Activated CD4-positive, alpha-beta T cell treated with anti-CD3 and anti-CD28 coated beads, Interleukin-2, amount 50 U/mL, for 16 hours (primary cell): ENCODE measurements at regions not wholly inside any gene's neighbourhood (a gene's known extent, or its start where the extent isn't known, plus 50 kb on each side); places are given as distances from the start of the nearest gene placed in this dataset.
"Not testable (repeated sequence)": the region's sequence is repeated elsewhere in the genome, so short reads cannot be mapped to it uniquely, and the experiment has no call there.

Experiments used
- DNase-seq: peaks from one replicate; pipeline ENCODE4 v3.0.0-alpha.2; 2020

DNA sequence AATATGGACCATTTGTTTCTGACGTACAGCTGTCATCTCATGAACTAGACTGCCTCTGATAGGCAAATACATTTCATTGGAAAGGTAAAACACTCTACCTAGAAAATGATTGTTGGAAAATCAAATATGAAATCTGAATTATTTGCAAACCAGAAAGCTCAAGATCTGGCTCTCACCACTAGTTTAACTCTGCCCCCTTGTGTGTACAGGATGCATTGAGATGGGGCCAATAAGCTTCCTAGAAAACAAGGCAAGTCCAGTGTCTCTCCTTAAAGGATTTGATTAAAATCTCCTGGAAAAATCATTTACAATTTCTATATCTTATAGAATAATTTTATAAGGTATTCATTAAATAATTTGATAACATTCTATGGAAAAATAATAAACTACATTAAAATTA lies 311.9 kb upstream of the ANKH start:
- no peak for DNase-seq

DNA sequence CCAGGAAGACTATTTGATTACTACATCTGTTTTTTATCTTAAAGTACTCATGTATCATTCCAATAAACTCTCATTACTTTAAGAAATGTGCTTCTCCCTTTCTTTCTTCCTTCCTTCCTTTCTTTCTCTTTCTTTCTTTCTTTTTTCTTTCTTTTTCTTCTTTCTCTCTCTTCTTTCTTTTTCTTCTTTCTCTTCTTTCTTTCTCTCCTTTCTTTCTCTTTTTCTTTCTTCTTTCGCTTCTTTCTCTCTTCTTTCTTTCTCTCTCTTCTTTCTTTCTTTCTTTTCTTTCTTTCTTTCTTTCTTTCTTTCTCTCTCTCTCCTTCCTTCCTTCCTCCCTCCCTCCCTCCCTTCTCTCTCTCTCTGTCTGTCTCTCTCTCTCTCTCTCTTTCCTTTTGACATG lies 298.6 kb upstream of the ANKH start:
- DNase-seq: no peak

DNA sequence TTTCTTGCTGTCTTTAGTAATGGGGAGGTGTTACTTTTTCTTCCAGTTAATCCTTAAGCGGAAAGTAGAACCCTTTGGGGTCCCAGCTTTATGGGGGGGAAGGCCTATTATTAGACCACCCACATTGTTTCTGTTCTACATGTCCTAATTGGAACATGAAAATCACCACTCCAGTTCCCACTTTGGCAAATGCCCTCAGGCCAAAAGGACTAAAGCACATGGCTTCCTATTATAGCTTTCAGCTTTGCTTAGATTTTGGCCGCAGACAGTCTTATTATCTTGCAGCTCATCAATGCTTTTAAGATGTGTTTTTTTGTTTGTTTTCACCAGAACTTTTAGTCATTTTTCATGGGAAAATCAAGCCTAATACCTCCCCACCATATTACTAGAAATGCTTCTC lies 296.8 kb upstream of the ANKH start:
- DNase-seq: no peak

DNA sequence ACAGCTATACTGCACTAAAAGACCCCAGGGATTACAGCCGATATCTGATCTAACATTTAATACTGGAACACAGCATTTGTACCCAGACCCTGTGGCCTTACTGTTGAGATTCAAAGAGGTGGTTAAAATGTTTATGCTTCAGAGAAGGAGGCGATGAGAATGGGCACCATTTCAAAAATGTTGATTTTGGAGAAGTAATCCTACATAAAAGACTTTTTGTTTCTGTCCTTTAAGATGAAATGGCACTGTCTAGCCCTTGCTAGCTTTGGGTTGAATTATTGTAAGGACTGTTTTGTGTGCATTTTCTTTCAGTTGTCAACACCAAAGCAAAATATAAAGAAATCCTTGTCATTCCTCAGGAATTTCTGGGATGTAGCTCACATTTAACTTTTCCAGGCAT lies 288.5 kb upstream of the ANKH start:
- no peak for DNase-seq

DNA sequence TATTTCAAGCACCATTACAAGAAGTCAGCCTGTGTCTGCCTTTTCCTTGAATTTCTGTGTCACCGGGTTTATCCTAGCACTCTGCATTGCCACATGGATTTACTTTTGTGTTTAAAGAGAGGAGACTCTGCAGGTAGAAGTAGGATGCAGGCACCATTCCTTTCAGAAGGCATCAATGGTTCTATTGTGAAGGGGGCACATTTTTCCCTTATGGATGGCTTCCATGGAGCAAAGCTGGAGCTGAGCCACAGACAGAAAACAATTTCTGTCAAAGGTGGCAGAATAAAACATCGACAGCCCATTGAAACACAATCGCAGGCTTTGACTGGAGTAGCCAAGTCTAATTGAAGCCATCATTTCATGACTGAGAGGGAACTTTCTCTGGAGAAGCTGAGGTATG lies 288.0 kb upstream of the ANKH start:
- no peak for DNase-seq

DNA sequence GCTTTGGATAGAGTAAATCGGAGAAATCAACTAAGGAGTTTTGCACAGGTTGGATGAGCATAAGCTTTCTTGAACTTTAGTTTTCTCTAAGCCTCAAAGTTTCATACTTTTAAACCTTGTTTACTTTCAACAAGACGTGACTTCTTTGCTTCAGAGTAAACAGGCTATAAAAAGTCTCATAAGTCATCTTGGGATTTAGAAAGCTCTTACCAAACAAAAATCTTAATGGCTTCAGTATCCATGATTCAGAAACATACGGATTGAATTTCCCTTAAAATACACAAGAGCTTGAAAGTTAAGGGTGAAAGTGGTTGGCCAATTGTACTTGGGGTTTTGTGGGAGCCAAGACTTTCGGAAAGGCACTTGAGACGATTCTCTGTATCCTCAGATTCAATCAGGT lies 270.9 kb upstream of the ANKH start:
- no peak for DNase-seq

DNA sequence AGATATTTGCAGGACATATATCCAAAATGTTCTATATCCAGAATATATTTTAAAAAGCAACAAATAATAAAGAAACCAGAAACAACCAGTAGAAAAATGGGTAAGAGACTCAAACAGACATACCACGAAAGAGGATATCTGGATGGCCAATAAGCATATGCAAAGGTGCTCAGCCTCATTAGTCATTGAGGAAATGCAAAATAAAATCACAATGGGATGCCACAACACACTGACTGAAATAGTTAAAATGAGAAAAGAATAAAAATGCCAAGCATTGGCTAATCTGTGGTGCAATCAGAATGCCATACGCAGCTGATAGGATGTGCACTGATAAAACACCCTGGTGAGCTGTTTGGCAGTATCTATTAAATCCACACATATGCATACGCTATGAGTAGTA lies 265.8 kb upstream of the ANKH start:
- no peak for DNase-seq

DNA sequence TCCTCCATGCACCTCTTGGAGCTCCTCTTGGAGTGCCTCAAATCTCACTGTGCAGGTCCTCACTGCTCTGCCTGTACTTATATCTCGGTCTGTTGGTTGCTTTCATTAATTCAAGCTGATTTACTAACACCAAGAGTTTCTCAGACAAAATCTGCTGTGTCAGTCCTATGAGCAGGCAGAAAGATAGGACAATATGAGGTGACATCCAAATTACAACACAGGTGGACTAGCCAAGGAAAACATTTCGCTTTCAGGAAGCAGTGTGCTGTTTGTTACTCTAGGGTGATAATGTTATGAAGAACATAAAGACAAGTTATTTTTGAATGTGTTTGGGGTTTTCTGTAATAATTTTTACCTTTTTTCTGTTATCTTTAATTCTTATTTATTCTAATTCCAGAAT lies 264.1 kb upstream of the ANKH start:
- no peak for DNase-seq

DNA sequence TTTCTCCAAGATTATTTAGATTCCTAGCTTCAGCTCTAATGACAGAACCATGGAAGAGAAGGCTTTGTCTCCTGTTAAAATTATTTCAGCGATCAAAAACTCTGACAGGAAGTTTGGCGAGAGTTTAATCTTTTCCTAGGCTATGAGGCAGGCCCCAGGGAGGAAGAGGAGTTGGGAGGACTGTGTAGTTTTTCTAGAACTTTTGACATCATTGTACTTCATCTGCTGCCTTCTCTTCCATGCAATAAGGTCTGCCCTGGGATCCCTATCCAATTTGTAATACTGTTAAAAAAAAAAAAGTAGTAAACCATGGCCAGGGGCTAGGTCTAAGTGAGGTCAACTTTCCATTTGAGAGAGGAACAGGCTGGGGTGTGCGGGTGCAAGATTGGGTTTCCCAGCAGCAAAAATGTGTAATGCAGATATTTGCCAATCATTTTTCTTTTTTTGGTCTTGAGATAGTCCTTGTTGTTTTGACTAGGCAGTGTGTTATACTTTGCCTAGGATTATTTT lies 261.9 kb upstream of the ANKH start:
- DNase-seq: no peak

DNA sequence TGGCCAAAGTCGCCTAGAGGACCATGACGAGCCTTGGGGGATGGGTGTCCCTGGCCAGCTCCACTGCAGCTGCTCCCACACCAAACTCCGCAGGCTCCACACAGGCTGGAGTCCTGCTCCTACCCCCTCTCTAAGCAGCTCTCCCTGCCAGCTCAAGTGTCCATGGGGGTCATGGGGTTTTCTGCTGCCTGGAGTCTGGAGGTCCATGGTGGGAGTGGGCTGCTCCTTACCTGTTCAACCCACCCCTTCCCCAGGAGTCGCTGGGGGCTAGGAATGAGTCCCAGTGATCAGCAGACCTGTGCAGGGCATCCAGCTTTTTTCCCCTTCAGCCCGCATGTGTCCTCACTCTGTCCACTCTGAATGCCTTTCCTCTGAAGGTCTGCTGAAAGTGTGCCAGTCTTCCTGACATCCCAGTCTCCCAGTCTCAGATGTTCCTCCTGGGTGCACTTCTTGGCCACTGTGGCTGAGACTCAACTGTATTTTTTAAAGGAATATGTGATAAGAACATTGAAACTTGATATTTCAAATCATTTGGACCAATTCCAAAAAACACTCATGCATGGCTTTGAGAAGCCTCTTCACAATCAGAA lies 261.3 kb upstream of the ANKH start:
- DNase-seq: no peak

DNA sequence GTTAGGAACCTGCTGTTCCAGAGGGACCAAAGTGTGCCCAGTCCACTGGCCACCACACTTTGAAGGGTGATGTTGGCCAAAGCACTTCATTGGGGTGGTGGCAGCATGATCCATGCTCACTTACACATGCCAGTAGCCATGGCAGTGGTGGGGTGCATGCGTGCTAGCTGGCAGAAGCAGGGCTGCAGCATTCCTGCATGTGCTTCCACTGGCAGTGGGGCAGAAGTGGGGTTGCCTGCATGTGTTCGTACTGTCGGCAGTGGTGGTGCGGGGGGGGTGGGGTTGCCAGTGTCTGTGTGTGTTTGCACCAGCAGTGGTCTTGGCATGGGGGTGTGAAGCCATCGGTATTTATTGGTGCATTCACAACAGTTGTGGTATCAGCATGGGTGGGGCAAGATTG lies 260.3 kb upstream of the ANKH start:
- no peak for DNase-seq

DNA sequence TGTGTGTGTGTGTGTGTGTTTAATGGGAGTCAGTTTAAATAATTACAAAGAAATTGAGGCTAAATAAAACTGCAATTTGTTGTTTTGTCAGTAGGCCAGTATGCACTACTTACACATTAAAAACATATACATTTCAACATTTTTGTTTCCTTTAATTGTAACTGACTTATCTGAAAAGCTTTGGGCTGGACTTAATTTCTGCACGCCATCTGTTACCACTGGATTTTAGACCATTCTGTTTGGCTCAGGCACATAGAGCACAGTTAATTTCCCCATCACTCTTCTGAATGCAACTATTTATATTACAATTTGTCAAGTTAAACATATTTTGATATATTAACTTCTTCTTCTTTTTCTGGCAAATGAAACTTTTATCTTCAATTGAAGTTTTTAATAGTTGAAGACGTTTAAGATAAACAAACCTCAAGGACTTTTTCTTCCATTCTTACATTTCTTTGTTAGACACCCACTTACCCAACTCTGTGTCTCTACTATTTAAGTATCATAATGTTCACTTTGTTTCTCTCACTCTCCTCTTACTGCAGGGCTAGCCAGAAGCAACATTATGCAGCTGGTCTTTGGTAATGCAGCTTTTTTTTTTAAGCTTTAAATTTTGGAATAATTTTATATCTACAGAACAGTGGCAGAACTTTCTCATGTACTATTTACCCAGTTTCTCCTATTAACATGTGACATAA lies 253.4 kb upstream of the ANKH start:
- no peak for DNase-seq

DNA sequence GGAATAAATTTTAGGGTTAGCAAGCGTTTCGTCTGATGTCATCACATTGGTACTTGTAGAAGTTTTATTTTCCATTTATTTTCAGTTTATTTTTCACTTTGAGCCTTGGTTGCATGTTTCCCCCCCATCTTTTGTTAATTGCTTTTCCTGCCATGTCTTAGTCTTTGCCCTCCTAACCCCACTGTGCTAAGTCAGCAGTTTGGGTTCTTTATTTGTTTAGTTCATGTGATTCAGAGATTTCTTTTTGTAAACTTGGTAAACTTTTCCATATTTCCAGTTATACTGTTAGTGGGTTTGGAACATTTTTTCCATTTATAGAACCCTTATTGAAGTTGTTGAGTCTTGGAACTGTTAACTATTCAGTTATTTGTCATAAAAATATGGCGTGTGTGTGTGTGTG lies 252.9 kb upstream of the ANKH start:
- no peak for DNase-seq

DNA sequence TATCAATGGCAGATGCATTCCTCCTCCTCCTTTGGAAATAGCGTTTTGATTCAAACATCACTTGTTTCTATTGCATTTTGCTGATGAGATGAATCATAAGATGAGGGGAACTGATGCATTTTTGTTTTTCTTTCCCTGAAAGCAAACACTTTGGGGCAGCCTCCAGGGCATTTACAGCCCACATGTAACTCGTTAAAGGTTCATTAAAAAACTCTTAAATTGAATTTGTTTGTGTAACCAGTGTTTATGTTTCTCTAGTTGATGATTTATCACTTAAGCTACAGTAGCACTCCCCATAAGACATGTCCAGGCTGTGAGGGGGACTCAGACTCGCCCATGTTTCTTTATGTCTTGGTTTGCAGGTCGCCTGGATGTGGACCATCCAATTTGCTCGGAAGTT lies 246.1 kb upstream of the ANKH start:
- DNase-seq: no peak

DNA sequence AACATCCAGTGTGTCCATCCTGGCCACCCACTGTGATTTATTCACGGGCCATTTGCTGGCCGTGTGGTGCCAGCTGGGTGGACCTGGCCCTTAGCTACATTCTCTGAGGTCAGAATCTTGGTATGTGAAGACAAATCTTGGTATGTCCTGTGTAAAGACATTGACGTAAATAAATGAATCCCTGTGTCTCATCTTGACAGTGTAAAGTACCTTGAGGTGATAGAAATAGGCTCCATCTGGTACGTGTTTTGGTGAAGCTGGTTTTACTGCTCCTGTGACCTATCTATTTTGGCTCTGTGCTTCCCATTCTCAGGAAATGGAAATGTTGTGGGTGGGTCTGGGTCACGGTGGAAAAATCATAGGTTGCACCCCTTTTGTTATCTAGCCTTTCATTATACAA lies 245.4 kb upstream of the ANKH start:
- DNase-seq: no peak

DNA sequence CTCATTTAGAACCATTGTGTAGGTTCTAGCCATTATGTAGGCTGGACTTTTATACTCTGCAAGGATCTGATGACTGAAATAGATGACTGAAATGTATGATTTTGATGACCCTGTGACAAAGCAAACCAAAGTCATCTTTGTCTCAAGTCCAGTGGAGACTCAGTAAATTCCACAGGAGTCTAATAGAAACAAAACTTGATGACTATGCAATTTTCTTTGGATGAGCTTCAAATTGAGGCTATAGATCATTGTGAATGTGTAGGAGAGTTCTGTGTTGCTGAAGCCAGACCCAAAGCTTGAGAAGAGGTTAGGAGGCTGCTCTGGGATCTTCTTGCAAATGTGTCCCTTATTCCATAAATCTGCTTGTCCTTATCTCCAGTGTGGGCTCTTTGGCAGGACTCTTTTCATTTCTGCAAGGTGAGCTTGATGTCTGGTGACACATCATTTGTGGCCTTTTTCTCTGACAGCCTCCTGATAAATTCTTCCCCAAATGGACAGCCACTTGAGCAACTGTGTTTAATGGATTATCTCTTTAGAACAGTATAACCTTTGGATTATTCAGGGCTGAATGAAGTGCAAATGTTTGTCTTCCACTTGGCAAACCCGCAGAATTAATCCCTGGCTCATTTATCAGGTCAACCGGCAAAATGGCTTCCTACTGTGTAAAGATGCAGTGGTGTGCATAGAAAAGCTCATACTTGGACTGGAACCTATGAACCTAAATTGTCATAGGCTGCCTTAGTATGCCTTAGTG lies 235.1 kb upstream of the ANKH start:
- DNase-seq: no peak

DNA sequence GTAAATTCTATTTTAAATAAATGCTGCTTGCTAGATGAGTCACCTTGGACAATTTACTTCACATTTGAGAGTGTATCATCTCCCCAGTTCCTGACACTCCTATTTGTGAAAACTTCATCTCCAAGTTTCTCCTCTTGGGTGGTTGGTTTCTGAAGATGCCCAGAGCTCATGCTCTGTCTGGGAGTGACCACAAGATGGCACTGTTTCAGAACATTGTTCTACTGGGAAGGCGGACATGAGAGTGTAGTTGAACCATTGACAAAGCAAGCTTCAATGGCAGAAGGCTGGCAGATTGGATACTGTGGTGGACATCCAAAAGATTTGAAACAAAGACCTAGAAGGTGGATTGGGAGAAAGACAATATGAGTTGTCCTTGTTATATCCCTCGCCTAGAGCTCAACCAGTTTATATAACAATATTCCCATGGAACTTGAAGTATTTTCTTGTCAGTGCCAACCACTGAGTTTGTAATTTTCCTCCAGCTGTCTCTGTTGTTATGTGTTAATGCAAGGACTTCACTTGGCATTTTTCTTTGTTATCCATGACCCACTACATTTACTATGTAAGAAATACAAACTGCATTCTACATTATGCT lies 234.3 kb upstream of the ANKH start:
- peak; percentile 48 for DNase-seq

DNA sequence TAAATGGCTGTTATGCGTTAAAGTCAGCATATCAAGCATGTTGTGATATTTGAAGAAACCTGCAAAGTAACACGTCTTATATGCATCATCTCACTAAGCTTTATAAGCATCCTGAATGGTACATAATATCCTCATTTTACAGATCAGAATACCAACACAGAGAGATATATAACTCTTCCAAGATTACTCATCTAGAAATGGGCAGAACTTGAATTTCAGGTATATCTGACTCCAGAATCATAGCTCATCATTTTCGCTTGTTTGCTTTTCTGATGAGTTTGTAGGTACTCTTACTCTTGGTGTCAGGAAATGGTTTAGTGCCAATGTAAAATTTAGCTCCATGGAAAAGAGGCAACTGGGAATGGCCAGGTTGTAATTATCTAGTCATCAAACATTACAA lies 232.3 kb upstream of the ANKH start:
- DNase-seq: no peak

DNA sequence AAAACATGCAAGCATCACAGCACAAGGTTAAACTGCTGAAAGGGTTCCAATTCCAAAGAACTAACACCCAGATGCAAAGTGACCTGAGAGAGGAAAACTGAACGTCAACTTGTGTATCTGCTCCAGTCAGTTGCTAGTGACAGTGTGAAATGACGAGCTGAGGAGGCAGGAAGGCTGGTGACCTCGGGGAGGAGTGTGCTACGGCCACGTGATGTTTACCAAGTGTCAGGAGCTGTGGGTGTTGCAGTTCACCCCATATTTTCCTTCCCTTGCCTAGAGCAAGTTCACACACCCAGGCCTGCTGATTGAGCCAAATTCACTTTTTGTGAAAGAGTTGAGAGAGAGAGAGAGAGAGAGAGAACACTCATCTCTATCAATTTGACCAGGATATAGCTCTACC lies 231.6 kb upstream of the ANKH start:
- DNase-seq: no peak

DNA sequence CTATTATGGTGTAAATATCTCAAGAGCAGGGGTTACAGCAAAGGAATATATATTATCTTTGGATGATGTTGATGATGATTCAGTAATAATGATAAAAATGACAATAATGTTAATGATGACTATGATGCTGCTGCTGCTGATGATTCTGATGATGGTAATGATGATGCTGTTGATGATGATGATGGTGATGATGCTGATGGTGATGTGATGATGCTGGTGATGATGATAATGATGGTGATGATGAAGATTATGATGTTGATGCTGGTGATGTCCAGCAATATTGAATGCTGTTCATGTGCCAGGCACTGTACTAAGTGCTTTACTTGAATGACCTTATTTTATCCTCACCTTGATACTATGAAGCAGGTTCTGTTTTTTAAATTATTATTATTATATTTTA lies 226.0 kb upstream of the ANKH start:
- DNase-seq: no peak

DNA sequence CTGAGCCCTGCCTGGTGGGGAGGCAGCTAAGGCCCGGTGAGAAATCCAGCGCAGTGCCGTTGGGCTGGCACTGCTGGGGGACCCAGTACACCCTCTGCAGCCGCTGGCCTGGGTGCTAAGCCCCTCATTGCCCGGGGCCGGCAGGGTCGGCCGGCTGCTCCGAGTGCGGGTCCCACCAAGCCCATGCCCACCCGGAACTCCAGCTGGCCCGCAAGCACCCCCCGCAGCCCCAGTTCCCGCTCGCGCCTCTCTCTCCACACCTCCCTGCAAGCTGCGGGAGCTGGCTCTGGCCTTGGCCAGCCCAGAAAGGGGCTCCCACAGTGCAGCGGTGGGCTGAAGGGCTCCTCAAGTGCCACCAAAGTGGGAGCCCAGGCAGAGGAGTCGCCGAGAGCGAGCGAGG lies 225.1 kb upstream of the ANKH start:
- DNase-seq: not testable (repeated sequence)

DNA sequence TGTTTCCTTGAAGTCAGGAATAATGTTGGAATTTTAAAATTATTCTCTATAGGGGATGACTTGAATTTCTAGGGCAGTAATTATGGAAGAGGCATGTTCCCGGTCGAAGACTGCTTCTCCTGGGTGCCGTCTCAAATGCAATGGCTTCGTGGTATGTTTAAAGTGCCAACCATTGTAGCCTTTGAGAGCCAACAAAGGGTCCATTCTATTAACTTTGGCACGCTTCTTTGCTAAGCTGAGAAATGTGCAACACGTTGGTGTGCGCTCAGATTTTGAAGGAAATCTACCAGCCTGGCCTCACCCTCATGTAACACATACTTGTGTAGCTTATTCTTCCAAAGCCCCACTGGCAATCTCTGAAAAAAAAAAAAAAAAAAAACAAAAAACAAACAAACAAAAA lies 221.2 kb upstream of the ANKH start:
- DNase-seq: no peak

DNA sequence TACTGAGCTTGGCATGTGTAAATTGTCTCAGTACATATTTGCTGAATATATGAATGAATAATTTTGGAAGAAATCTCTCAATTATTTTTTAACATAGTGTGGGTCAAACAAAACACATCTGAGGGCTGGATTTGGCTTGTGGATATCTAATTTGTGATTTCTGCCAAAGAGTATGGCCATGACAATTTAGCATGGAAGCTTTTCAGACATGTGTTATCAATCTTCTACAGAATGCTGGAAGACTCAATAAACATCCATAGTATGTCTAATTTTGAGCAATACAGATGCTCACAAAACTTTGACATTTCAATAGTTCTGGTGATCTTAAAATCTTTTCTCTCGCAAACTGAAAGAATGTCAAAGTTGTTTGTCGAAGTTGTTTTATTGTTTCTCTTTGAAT lies 214.1 kb upstream of the ANKH start:
- DNase-seq: no peak

DNA sequence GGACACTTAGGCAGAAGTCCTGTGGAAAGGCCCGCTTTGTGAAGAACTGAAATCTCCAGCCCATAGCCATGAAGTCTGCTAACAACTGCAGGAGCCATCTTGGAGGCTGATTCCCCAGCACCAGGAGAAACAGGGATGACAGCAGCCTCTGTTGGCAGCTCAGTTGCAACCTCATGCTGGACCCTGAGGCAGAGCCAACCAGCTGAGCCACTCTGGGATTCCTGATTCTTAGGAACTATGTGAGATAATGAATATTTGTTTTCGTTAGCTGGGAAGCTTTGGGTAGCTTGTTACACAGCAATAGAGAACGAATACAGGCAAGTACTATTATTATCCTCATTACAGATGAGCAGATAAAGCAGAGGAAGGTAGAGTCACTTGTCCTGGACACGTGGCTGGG lies 210.5 kb upstream of the ANKH start:
- no peak for DNase-seq
